Calu3 (cell line): ENCODE measurements at regions not wholly inside any gene's neighbourhood (a gene's known extent, or its start where the extent isn't known, plus 50 kb on each side); places are given as distances from the start of the nearest gene placed in this dataset.
"Not testable (repeated sequence)": the region's sequence is repeated elsewhere in the genome, so short reads cannot be mapped to it uniquely, and the experiment has no call there.

ENCODE experiments used
- BruUV-seq: library from RNA; stranded (reverse); fragments of 400-500 nt; replicated peaks from 2 replicates; lab custom pipeline; 2021; lab: Mats Ljungman, UMichigan
- CTCF ChIA-PET: fragments of 300-600 bp; sonication (Branson Sonifier 250); formaldehyde crosslinking; loops from one replicate; lab custom pipeline; 2022; ENCODE audit warnings: antibody characterized with exemption; lab: Charles Lee
- DNase-seq: peaks from one replicate; pipeline ENCODE4 v3.0.0; 2022
- H3K27ac Mint-ChIP-seq: one replicate; pipeline ENCODE4 v1.8.0; 2022; ENCODE audit warnings: mixed read lengths; ENCODE audit not compliant: unreplicated experiment
- H3K27me3 Mint-ChIP-seq: one replicate; pipeline ENCODE4 v1.8.0; 2022; ENCODE audit warnings: mixed read lengths; ENCODE audit not compliant: unreplicated experiment
- H3K36me3 Mint-ChIP-seq: one replicate; pipeline ENCODE4 v1.8.0; 2022; ENCODE audit warnings: mild to moderate bottlenecking, moderate library complexity, mixed read lengths; ENCODE audit not compliant: insufficient read depth, unreplicated experiment
- H3K4me1 Mint-ChIP-seq: one replicate; pipeline ENCODE4 v1.8.0; 2022; ENCODE audit warnings: mild to moderate bottlenecking, low read depth, mixed read lengths; ENCODE audit not compliant: unreplicated experiment
- H3K4me3 Mint-ChIP-seq: one replicate; pipeline ENCODE4 v1.8.0; 2022; ENCODE audit warnings: mild to moderate bottlenecking, low read depth, moderate library complexity, mixed read lengths; ENCODE audit not compliant: unreplicated experiment
- H3K9me3 Mint-ChIP-seq: one replicate; pipeline ENCODE4 v1.8.0; 2022; ENCODE audit warnings: low read depth, mixed read lengths; ENCODE audit not compliant: unreplicated experiment
- CTCF ChIP-seq: fragments of 200-600 bp; IDR thresholded peaks from one replicate; pipeline ENCODE4 v1.8.0; 2022; ENCODE audit warnings: antibody characterized with exemption; ENCODE audit not compliant: unreplicated experiment
- intact Hi-C: fragments of 100-400 bp; cut with micrococcal nuclease; formaldehyde crosslinking; loops from one replicate; pipeline ENCODE4 v1.10.0; 2022; ENCODE audit not compliant: unreplicated experiment

- intact Hi-C loops: no loop called here
- BruUV-seq: no TSS peak
- Mint-ChIP-seq H3K4me1 (peaks cover 20% of the 10 kb centered on the region), H3K4me3 (no peak overlapping the region), H3K9me3 (no peaks in the 10 kb centered on the region), H3K27ac (no peak overlapping the region), H3K36me3 (no peaks in the 10 kb centered on the region), H3K27me3 (no peaks in the 10 kb centered on the region)
- CTCF ChIA-PET: no interaction called here
- no peak for TF ChIP-seq CTCF
- DNase-seq: no peak
Observed at GRCh38 chr12:74254784-74255183, 282.9 kb upstream of the ATXN7L3B start.

- CTCF ChIA-PET: no interaction called here
- BruUV-seq: no TSS peak
- Mint-ChIP-seq H3K27me3 (no peaks in the 10 kb centered on the region), H3K4me1 (peaks cover 36% of the 10 kb centered on the region), H3K4me3 (no peak overlapping the region), H3K9me3 (no peaks in the 10 kb centered on the region), H3K36me3 (peaks cover 9% of the 10 kb centered on the region), H3K27ac (peak overlapping the region; percentile 38)
- intact Hi-C loops: no loop called here
- TF ChIP-seq CTCF: no peak
- DNase-seq: no peak
Observed at GRCh38 chr12:74259199-74259598, 278.4 kb upstream of the ATXN7L3B start.

- Mint-ChIP-seq H3K9me3 (peaks cover 4% of the 10 kb centered on the region), H3K4me1 (peaks cover 28% of the 10 kb centered on the region), H3K36me3 (peaks cover 9% of the 10 kb centered on the region), H3K27ac (no peak overlapping the region), H3K4me3 (no peak overlapping the region), H3K27me3 (no peaks in the 10 kb centered on the region)
- TF ChIP-seq CTCF: no peak
- BruUV-seq: no TSS peak
- CTCF ChIA-PET: interaction anchor here (0.6 kb wide), 1 partner anchor 1501 kb away, joined by 3 read pairs; no protein-coding TSS in a partner anchor
- intact Hi-C loops: no loop called here
- DNase-seq: no peak
Observed at GRCh38 chr12:74264692-74265091, 272.9 kb upstream of the ATXN7L3B start.

GRCh38 chr12:74269355-74269754 is 268.3 kb upstream of the ATXN7L3B start:
- CTCF ChIA-PET: not testable (repeated sequence)

GRCh38 chr12:74280156-74280655 is 257.4 kb upstream of the ATXN7L3B start:
- Mint-ChIP-seq H3K4me1 (peaks cover 12% of the 10 kb centered on the region), H3K9me3 (peaks cover 13% of the 10 kb centered on the region), H3K36me3 (no peaks in the 10 kb centered on the region), H3K27me3 (no peaks in the 10 kb centered on the region), H3K27ac (no peak overlapping the region), H3K4me3 (no peak overlapping the region)
- no peak for DNase-seq
- CTCF ChIA-PET: no interaction called here
- TF ChIP-seq CTCF: no peak
- no TSS peak for BruUV-seq
- intact Hi-C loops: no loop called here

More at GRCh38 chr12:74269355-74269754, 268.3 kb upstream of the ATXN7L3B start:
- BruUV-seq, DNase-seq, H3K9me3 Mint-ChIP-seq, H3K27me3 Mint-ChIP-seq, H3K4me1 Mint-ChIP-seq, H3K27ac Mint-ChIP-seq, H3K4me3 Mint-ChIP-seq, H3K36me3 Mint-ChIP-seq, intact Hi-C loops: not testable (repeated sequence)

GRCh38 chr12:74281401-74282180 is 256.0 kb upstream of the ATXN7L3B start:
- H3K4me3 Mint-ChIP-seq, CTCF ChIA-PET: not testable (repeated sequence)

More at GRCh38 chr12:74281401-74282180, 256.0 kb upstream of the ATXN7L3B start:
- DNase-seq: peak; percentile 24
- BruUV-seq, H3K9me3 Mint-ChIP-seq, H3K27ac Mint-ChIP-seq, H3K27me3 Mint-ChIP-seq, intact Hi-C loops, H3K36me3 Mint-ChIP-seq: not testable (repeated sequence)
- peaks cover 12% of the 10 kb centered on the region for H3K4me1 Mint-ChIP-seq
